Mammary epithelial cell (primary cell): ENCODE measurements at regions not wholly inside any gene's neighbourhood (a gene's known extent, or its start where the extent isn't known, plus 50 kb on each side); places are given as distances from the start of the nearest gene placed in this dataset.

Experiments
- EZH2 ChIP-seq: IDR thresholded peaks from 2 replicates; pipeline ENCODE4 v1.6.1; 2012; ENCODE audit warnings: low read length, inconsistent platforms, borderline replicate concordance
- TF ChIP-seq, protein P1 (sequence below), 2 donors: IDR thresholded peaks in 1 of 2; conservative IDR thresholded peaks in 1 of 2; 2 replicates each; pipeline ENCODE4 v1.5.1; 2011 to 2012; ENCODE audit warnings: inconsistent platforms in 2 of 2, low read length in 2 of 2, mild to moderate bottlenecking in 2 of 2, control low read depth in 1 of 2, low read depth in 1 of 2; ENCODE audit not compliant: insufficient read depth in 1 of 2; ENCODE audit errors: extremely low read depth in 1 of 2

- TF ChIP-seq, protein P1, sequence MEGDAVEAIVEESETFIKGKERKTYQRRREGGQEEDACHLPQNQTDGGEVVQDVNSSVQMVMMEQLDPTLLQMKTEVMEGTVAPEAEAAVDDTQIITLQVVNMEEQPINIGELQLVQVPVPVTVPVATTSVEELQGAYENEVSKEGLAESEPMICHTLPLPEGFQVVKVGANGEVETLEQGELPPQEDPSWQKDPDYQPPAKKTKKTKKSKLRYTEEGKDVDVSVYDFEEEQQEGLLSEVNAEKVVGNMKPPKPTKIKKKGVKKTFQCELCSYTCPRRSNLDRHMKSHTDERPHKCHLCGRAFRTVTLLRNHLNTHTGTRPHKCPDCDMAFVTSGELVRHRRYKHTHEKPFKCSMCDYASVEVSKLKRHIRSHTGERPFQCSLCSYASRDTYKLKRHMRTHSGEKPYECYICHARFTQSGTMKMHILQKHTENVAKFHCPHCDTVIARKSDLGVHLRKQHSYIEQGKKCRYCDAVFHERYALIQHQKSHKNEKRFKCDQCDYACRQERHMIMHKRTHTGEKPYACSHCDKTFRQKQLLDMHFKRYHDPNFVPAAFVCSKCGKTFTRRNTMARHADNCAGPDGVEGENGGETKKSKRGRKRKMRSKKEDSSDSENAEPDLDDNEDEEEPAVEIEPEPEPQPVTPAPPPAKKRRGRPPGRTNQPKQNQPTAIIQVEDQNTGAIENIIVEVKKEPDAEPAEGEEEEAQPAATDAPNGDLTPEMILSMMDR (conservative IDR thresholded peaks at IDR 0.05 in 1 of 2, IDR thresholded peaks at IDR 0.05 in 1 of 2; ENCODE audit: extremely low read depth in 1 of 2, insufficient read depth in 1 of 2, low read depth in 1 of 2, low read length in 2 of 2): no peak
- TF ChIP-seq EZH2: no peak
Measured at GRCh38 chr6:132907231-132907630, 92.9 kb downstream of the RPS12 start.
